Neural cell (in vitro differentiated cells): ENCODE measurements at regions not wholly inside any gene's neighbourhood (a gene's known extent, or its start where the extent isn't known, plus 50 kb on each side); places are given as distances from the start of the nearest gene placed in this dataset.

Experiments
- H2AFZ ChIP-seq: fragments of 200-600, 300-800 bp; sonication (generic), shearing (Covaris generic); 2 replicates; pipeline ENCODE4 v1.6.0; 2014; ENCODE audit warnings: low read depth, mild to moderate bottlenecking, antibody characterized with exemption, low read length, moderate library complexity
- H3F3A ChIP-seq: fragments of 200-600 bp; shearing (Covaris generic); 2 replicates; pipeline ENCODE4 v1.6.1; 2016; ENCODE audit warnings: mild to moderate bottlenecking, moderate library complexity, mixed read lengths, antibody characterized with exemption, low read length; ENCODE audit not compliant: insufficient read depth, poor library complexity, severe bottlenecking
- H3K27ac ChIP-seq: fragments of 200-600, 300-800 bp; sonication (generic), shearing (Covaris generic); 2 replicates; pipeline ENCODE4 v1.5.1; 2014; ENCODE audit warnings: mild to moderate bottlenecking, low read length, moderate library complexity
- H3K27me3 ChIP-seq: fragments of 300-800, 200-600 bp; sonication (generic), shearing (Covaris generic); 2 replicates; pipeline ENCODE4 v1.6.0; 2014; ENCODE audit warnings: mild to moderate bottlenecking, low read depth, low read length, moderate library complexity; ENCODE audit not compliant: insufficient read depth
- H3K36me3 ChIP-seq: fragments of 300-800, 200-600 bp; sonication (generic), shearing (Covaris generic); 2 replicates; pipeline ENCODE4 v1.5.1; 2014; ENCODE audit warnings: mild to moderate bottlenecking, antibody characterized with exemption, low read length, moderate library complexity; ENCODE audit not compliant: insufficient read depth
- H3K4me2 ChIP-seq: fragments of 300-800, 200-600 bp; sonication (generic), shearing (Covaris generic); 2 replicates; pipeline ENCODE4 v1.6.0; 2014; ENCODE audit warnings: mild to moderate bottlenecking, low read length
- H3K4me3 ChIP-seq: fragments of 300-800, 200-600 bp; sonication (generic), shearing (Covaris generic); 2 replicates; pipeline ENCODE4 v1.5.1; 2014; ENCODE audit warnings: mild to moderate bottlenecking, low read length, moderate library complexity
- H3K79me2 ChIP-seq: fragments of 200-600 bp; shearing (Covaris generic); replicated peaks from 2 replicates; pipeline ENCODE4 v1.6.0; 2014; ENCODE audit warnings: mild to moderate bottlenecking, low read length, moderate library complexity; ENCODE audit not compliant: insufficient read depth
- H3K9ac ChIP-seq: fragments of 300-800, 200-600 bp; sonication (generic), shearing (Covaris generic); 2 replicates; pipeline ENCODE4 v1.6.1; 2016; ENCODE audit warnings: mild to moderate bottlenecking, low read length, mixed read lengths
- H3K9me2 ChIP-seq: fragments of 200-600 bp; shearing (Covaris generic); 2 replicates; pipeline ENCODE4 v1.6.1; 2016; ENCODE audit warnings: mild to moderate bottlenecking, low read length, mixed read lengths; ENCODE audit not compliant: insufficient read depth
- H3K9me3 ChIP-seq: fragments of 200-600, 300-800 bp; sonication (generic), shearing (Covaris generic); 2 replicates; pipeline ENCODE4 v1.6.1; 2016; ENCODE audit warnings: mild to moderate bottlenecking, mixed run types, low read length, moderate library complexity, mixed read lengths
- H4K20me1 ChIP-seq: fragments of 200-600 bp; shearing (Covaris generic); 2 replicates; pipeline ENCODE4 v1.6.1; 2016; ENCODE audit warnings: mild to moderate bottlenecking, mixed run types; ENCODE audit not compliant: insufficient read depth
- EP300 ChIP-seq: fragments of 450-650 bp; conservative IDR thresholded peaks from 2 replicates; pipeline ENCODE4 v1.6.1; 2014; ENCODE audit warnings: antibody characterized with exemption, mild to moderate bottlenecking, moderate library complexity; ENCODE audit not compliant: poor library complexity, severe bottlenecking
- EZH2 ChIP-seq: fragments of 200-600, 300-800 bp; shearing (Covaris generic), sonication (generic); IDR thresholded peaks from 2 replicates; pipeline ENCODE4 v1.6.1; 2014; ENCODE audit warnings: antibody characterized with exemption, low read length, borderline replicate concordance, mild to moderate bottlenecking; ENCODE audit not compliant: insufficient read depth, poor library complexity, severe bottlenecking
- MXI1 ChIP-seq: fragments of 450-650 bp; conservative IDR thresholded peaks from 2 replicates; pipeline ENCODE4 v1.6.1; 2014; ENCODE audit warnings: antibody characterized with exemption, mild to moderate bottlenecking; ENCODE audit not compliant: poor library complexity, severe bottlenecking
- POLR2AphosphoS5 ChIP-seq: IDR thresholded peaks from 2 replicates; pipeline ENCODE4 v1.6.1; 2012
- RAD21 ChIP-seq: fragments of 450-650 bp; conservative IDR thresholded peaks from 2 replicates; pipeline ENCODE4 v1.6.1; 2014; ENCODE audit warnings: antibody characterized with exemption, mild to moderate bottlenecking, moderate library complexity
- SMC3 ChIP-seq: fragments of 450-650 bp; conservative IDR thresholded peaks from 2 replicates; pipeline ENCODE4 v1.6.1; 2014; ENCODE audit warnings: antibody characterized with exemption, mild to moderate bottlenecking, moderate library complexity; ENCODE audit not compliant: poor library complexity
- TAF1 ChIP-seq: IDR thresholded peaks from 2 replicates; pipeline ENCODE4 v1.6.1; 2012; ENCODE audit warnings: low read depth
- TF ChIP-seq, protein P1 (sequence below): IDR thresholded peaks from 2 replicates; pipeline ENCODE4 v1.6.1; 2012; ENCODE audit warnings: borderline replicate concordance
- TF ChIP-seq, protein P2 (sequence below): fragments of 450-650 bp; IDR thresholded peaks from 2 replicates; pipeline ENCODE4 v1.5.1; 2014; ENCODE audit warnings: antibody characterized with exemption, mild to moderate bottlenecking, moderate library complexity; ENCODE audit not compliant: poor library complexity, severe bottlenecking

DNA sequence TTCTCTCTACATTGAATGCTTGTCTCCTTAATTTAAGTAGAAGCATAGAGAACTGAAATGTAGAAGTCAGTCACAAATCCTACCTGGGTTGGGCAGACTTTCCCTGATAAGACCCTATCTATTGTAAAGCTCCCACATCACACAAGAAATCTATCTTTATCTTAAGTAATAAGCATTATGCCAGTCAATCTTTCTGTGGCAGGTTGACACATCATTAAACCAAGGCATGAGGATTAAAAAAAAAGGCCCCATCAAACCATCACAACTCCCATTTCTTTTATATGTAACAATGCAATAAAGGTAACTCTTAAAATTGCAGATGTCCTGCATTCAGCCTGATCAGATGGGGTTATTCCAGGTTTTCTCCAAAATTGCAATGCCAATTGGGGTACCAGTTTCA, 311.8 kb downstream of the TOX3 start:
- no peak for TF ChIP-seq TAF1
- TF ChIP-seq RAD21 = no peak
- TF ChIP-seq SMC3 = no peak
- TF ChIP-seq EZH2 = no peak
- TF ChIP-seq, protein P1, sequence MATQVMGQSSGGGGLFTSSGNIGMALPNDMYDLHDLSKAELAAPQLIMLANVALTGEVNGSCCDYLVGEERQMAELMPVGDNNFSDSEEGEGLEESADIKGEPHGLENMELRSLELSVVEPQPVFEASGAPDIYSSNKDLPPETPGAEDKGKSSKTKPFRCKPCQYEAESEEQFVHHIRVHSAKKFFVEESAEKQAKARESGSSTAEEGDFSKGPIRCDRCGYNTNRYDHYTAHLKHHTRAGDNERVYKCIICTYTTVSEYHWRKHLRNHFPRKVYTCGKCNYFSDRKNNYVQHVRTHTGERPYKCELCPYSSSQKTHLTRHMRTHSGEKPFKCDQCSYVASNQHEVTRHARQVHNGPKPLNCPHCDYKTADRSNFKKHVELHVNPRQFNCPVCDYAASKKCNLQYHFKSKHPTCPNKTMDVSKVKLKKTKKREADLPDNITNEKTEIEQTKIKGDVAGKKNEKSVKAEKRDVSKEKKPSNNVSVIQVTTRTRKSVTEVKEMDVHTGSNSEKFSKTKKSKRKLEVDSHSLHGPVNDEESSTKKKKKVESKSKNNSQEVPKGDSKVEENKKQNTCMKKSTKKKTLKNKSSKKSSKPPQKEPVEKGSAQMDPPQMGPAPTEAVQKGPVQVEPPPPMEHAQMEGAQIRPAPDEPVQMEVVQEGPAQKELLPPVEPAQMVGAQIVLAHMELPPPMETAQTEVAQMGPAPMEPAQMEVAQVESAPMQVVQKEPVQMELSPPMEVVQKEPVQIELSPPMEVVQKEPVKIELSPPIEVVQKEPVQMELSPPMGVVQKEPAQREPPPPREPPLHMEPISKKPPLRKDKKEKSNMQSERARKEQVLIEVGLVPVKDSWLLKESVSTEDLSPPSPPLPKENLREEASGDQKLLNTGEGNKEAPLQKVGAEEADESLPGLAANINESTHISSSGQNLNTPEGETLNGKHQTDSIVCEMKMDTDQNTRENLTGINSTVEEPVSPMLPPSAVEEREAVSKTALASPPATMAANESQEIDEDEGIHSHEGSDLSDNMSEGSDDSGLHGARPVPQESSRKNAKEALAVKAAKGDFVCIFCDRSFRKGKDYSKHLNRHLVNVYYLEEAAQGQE = no peak
- peak; percentile 45 for TF ChIP-seq POLR2AphosphoS5
- no peak for TF ChIP-seq MXI1
- TF ChIP-seq EP300 = peak; percentile 90
- TF ChIP-seq, protein P2, sequence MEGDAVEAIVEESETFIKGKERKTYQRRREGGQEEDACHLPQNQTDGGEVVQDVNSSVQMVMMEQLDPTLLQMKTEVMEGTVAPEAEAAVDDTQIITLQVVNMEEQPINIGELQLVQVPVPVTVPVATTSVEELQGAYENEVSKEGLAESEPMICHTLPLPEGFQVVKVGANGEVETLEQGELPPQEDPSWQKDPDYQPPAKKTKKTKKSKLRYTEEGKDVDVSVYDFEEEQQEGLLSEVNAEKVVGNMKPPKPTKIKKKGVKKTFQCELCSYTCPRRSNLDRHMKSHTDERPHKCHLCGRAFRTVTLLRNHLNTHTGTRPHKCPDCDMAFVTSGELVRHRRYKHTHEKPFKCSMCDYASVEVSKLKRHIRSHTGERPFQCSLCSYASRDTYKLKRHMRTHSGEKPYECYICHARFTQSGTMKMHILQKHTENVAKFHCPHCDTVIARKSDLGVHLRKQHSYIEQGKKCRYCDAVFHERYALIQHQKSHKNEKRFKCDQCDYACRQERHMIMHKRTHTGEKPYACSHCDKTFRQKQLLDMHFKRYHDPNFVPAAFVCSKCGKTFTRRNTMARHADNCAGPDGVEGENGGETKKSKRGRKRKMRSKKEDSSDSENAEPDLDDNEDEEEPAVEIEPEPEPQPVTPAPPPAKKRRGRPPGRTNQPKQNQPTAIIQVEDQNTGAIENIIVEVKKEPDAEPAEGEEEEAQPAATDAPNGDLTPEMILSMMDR = no peak
- H3K27ac ChIP-seq = no peak overlapping the region
- no peaks in the 10 kb centered on the region for H3K27me3 ChIP-seq
- no peaks in the 10 kb centered on the region for H3F3A ChIP-seq
- H3K9me2 ChIP-seq = no peaks in the 10 kb centered on the region
- no peak overlapping the region for H3K9ac ChIP-seq
- no peaks in the 10 kb centered on the region for H3K9me3 ChIP-seq
- H3K36me3 ChIP-seq = no peaks in the 10 kb centered on the region
- H4K20me1 ChIP-seq = no peaks in the 10 kb centered on the region
- no peak overlapping the region for H2AFZ ChIP-seq
- H3K4me2 ChIP-seq = no peak overlapping the region
- H3K4me3 ChIP-seq = no peak overlapping the region
- H3K79me2 ChIP-seq = no peaks in the 10 kb centered on the region

DNA sequence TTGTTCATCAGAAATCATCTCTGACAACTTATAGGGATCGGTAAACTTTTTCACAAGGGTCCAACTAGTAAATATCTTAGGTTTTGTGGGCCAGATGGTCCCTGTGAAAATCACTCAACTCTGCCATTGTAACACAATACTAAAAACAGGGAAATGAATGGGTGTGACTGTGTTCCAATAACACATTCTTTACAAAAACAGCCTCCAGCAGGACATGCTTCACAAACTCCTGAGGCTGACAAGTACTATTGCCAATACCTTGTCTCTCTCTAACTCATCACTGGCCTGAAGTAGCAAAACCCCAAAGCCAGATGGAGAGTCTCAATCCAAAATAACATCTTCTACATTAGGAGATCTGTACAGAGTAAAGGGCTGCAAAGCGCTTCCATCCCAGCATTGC, 312.3 kb downstream of the TOX3 start:
- Histone ChIP-seq H3K9ac (no peak overlapping the region), H3K4me3 (no peak overlapping the region), H3K79me2 (no peaks in the 10 kb centered on the region), H3K9me3 (no peaks in the 10 kb centered on the region), H4K20me1 (no peaks in the 10 kb centered on the region), H2AFZ (no peak overlapping the region), H3F3A (no peaks in the 10 kb centered on the region), H3K4me2 (no peak overlapping the region), H3K36me3 (no peaks in the 10 kb centered on the region), H3K27ac (no peak overlapping the region), H3K27me3 (no peaks in the 10 kb centered on the region), H3K9me2 (no peaks in the 10 kb centered on the region)
- no peak for TF ChIP-seq EZH2
- TF ChIP-seq SMC3 = no peak

DNA sequence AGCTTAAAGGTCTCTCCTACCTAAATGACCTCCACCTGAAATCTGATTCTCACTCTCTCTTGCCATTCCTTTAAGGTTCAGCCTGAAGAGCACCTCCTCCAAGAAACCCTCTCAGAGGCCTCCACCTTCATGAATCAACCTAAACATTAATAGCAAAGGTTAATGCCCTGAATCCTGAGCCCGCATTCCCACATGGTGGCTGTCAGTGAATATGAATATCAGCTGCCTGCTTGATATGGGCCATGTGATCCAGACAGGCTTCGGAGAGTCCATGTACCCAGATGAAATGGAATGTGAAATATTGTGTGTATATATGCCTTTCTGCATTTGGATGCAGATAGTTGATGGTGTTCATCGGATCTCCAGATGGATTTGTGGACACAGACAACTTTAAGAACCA, 317.5 kb downstream of the TOX3 start:
- H3K9me3 ChIP-seq = no peaks in the 10 kb centered on the region
- H3K4me2 ChIP-seq = no peak overlapping the region
- no peak overlapping the region for H2AFZ ChIP-seq
- H3K4me3 ChIP-seq = no peak overlapping the region
- no peaks in the 10 kb centered on the region for H3K79me2 ChIP-seq
- no peaks in the 10 kb centered on the region for H3F3A ChIP-seq
- H3K9ac ChIP-seq = no peak overlapping the region
- H3K36me3 ChIP-seq = no peaks in the 10 kb centered on the region
- no peaks in the 10 kb centered on the region for H4K20me1 ChIP-seq
- TF ChIP-seq TAF1 (no peak), RAD21 (no peak), EP300 (no peak), EZH2 (no peak), MXI1 (no peak), POLR2AphosphoS5 (no peak), SMC3 (no peak)
- TF ChIP-seq, protein P1 = no peak
- TF ChIP-seq, protein P2 = no peak
- no peaks in the 10 kb centered on the region for H3K9me2 ChIP-seq
- no peak overlapping the region for H3K27ac ChIP-seq
- no peaks in the 10 kb centered on the region for H3K27me3 ChIP-seq
